Adrenal gland (tissue), 9 donors: ENCODE measurements at regions not wholly inside any gene's neighbourhood (a gene's known extent, or its start where the extent isn't known, plus 50 kb on each side); places are given as distances from the start of the nearest gene placed in this dataset.

ENCODE experiments used
- DNase-seq, 7 donors: peaks; one replicate each; pipeline ENCODE4 v3.0.0-alpha.2; 2019 to 2020
- H3K27ac ChIP-seq, 5 donors: fragments of 200-600 bp; sonication (generic) in 4 of 5; 1 replicate in 3 of 5; 2 replicates in 2 of 5; pipeline versions ENCODE4 v1.5.1 to v1.8.0; 2016 to 2020; ENCODE audit warnings: mild to moderate bottlenecking in 1 of 5
- H3K27me3 ChIP-seq: fragments of 200-600 bp; 2 replicates; pipeline ENCODE4 v1.8.0; 2021
- H3K36me3 ChIP-seq, 2 donors: fragments of 200-600 bp; replicated peaks in 1 of 2; 1 replicate in 1 of 2; 2 replicates in 1 of 2; pipeline versions ENCODE4 v1.5.1 to v1.8.0; 2018 to 2022
- H3K4me1 ChIP-seq, 2 donors: fragments of 200-600 bp; replicated peaks in 1 of 2; 1 replicate in 1 of 2; 2 replicates in 1 of 2; pipeline versions ENCODE4 v1.5.1 to v1.8.0; 2018 to 2021
- H3K4me3 ChIP-seq, 4 donors: fragments of 200-600 bp; sonication (generic) in 3 of 4; one replicate each; pipeline ENCODE4 v1.5.1; 2016 to 2018
- H3K9me3 ChIP-seq, 3 donors: fragments of 200-600 bp; sonication (generic) in 1 of 3; replicated peaks in 1 of 3; 1 replicate in 2 of 3; 2 replicates in 1 of 3; pipeline versions ENCODE4 v1.5.1 to v1.8.0; 2016 to 2021
- CTCF ChIP-seq, 6 experiments: fragments of 450-650 bp in 4 of 6; fragments of 200-600 bp in 2 of 6; sonication (generic) in 1 of 6; IDR thresholded peaks; 1 replicate in 5 of 6; 2 replicates in 1 of 6; pipeline versions ENCODE4 v1.5.1 to v1.8.0; 2016 to 2021; ENCODE audit warnings: antibody characterized with exemption in 6 of 6, mild to moderate bottlenecking in 2 of 6, moderate library complexity in 1 of 6
- POLR2A ChIP-seq, 2 donors: fragments of 450-650 bp; IDR thresholded peaks; one replicate each; pipeline ENCODE4 v1.6.1; 2017; ENCODE audit warnings: antibody characterized with exemption in 2 of 2, mild to moderate bottlenecking in 2 of 2, moderate library complexity in 1 of 2
- WGBS, 4 donors: extraction: QIAGEN DNeasy Blood & Tissue Kit in 2 of 4; methylation state at CpG; one replicate each; pipeline versions ENCODE4 v1.1.5 to v1.1.7; 2013 to 2017; 5-methylcytosine and 5-hydroxymethylcytosine counted together
- intact Hi-C, 2 donors: fragments of 100-400 bp; cut with DNase I; formaldehyde crosslinking; loops; one replicate each; pipeline versions ENCODE4 v1.14.1 to v1.15.0; 2022 to 2023
- donor health status: healthy with polysubstance abuse.
- donor health status: Bipolar disorder and iron deficiency.
- donor health status: DM: yes; HTN: yes; CAD: no.
- donor health status: DM: no; HTN: no; CAD: no.
- donor health status: DM: no; HTN: no; CAD: no.

GRCh38 chr20:52405417-52405816 lies 213.8 kb upstream of the ZFP64 start:
- no peak for TF ChIP-seq CTCF (IDR thresholded peaks at IDR 0.05)
- TF ChIP-seq POLR2A (IDR thresholded peaks at IDR 0.05): no peak
- WGBS, 4 donors: 25 to 63% (median 46%) methylated on average over 1 of the region's 1 CpG
- intact Hi-C loops: no loop called here

GRCh38 chr20:52404671-52405070 lies 213.1 kb upstream of the ZFP64 start:
- no peak for TF ChIP-seq CTCF (IDR thresholded peaks at IDR 0.05)
- no peak for TF ChIP-seq POLR2A (IDR thresholded peaks at IDR 0.05)
- DNase-seq: no peak
- Histone ChIP-seq H3K4me1 (no peaks in the 10 kb centered on the region), H3K9me3 (no peaks in the 10 kb centered on the region), H3K4me3 (no peak overlapping the region), H3K27ac (no peak overlapping the region), H3K36me3 (no peaks in the 10 kb centered on the region), H3K27me3 (no peaks in the 10 kb centered on the region)
- intact Hi-C loops: no loop called here
- WGBS, 4 donors: 67 to 78% (median 75%) methylated on average over 3 of the region's 3 CpGs

More at GRCh38 chr20:52405417-52405816, 213.8 kb upstream of the ZFP64 start:
- Histone ChIP-seq H3K9me3 (no peaks in the 10 kb centered on the region), H3K4me3 (no peak overlapping the region), H3K27ac (no peak overlapping the region), H3K4me1 (no peaks in the 10 kb centered on the region), H3K27me3 (no peaks in the 10 kb centered on the region), H3K36me3 (no peaks in the 10 kb centered on the region)
- no peak for DNase-seq

- no peaks in the 10 kb centered on the region for H3K4me1 ChIP-seq
- DNase-seq: no peak
- H3K36me3 ChIP-seq: no peaks in the 10 kb centered on the region
- no peaks in the 10 kb centered on the region for H3K27me3 ChIP-seq
- intact Hi-C loops: no loop called here
- H3K4me3 ChIP-seq: no peak overlapping the region
- no peak overlapping the region for H3K27ac ChIP-seq
- H3K9me3 ChIP-seq: no peaks in the 10 kb centered on the region
- TF ChIP-seq CTCF (IDR thresholded peaks at IDR 0.05): no peak
- no peak for TF ChIP-seq POLR2A (IDR thresholded peaks at IDR 0.05)
- 79 to 91% (median 87%) methylated on average over 4 of the region's 4 CpGs for WGBS, 4 donors
Measured at GRCh38 chr20:52402950-52403349, 211.4 kb upstream of the ZFP64 start.

GRCh38 chr20:52402514-52402913 lies 210.9 kb upstream of the ZFP64 start:
- no peaks in the 10 kb centered on the region for H3K27me3 ChIP-seq
- intact Hi-C loops: no loop called here
- 81 to 95% (median 89%) methylated on average over 4 to 5 of the region's 5 CpGs for WGBS, 4 donors
- no peaks in the 10 kb centered on the region for H3K9me3 ChIP-seq
- no peak overlapping the region for H3K4me3 ChIP-seq
- TF ChIP-seq POLR2A (IDR thresholded peaks at IDR 0.05): no peak
- no peak for TF ChIP-seq CTCF (IDR thresholded peaks at IDR 0.05)
- no peak for DNase-seq
- H3K36me3 ChIP-seq: no peaks in the 10 kb centered on the region
- no peak overlapping the region for H3K27ac ChIP-seq
- H3K4me1 ChIP-seq: no peaks in the 10 kb centered on the region
